ENCODE measurements at regions not wholly inside any gene's neighbourhood (a gene's known extent, or its start where the extent isn't known, plus 50 kb on each side); places are given as distances from the start of the nearest gene placed in this dataset.

- no peak for TF ChIP-seq CTCF (IDR thresholded peaks at IDR 0.05; ENCODE audit: extremely low read depth in 1 of 2, insufficient read depth in 1 of 2, low read depth in 1 of 2, low read length in 2 of 2)
- TF ChIP-seq POLR2A (IDR thresholded peaks at IDR 0.05; ENCODE audit: low read depth, low read length), result no peak
Measured at GRCh38 chr21:31483146-31483545, 139.1 kb upstream of the TIAM1 start.
